ENCODE measurements at regions not wholly inside any gene's neighbourhood (a gene's known extent, or its start where the extent isn't known, plus 50 kb on each side); places are given as distances from the start of the nearest gene placed in this dataset.

GRCh38 chr7:26011039-26011696 is 140.8 kb upstream of the NFE2L3 start:
- DNase-seq: no peak

GRCh38 chr7:26013551-26014083 is 138.4 kb upstream of the NFE2L3 start:
- DNase-seq: peak; percentile 86 to 96

DNA sequence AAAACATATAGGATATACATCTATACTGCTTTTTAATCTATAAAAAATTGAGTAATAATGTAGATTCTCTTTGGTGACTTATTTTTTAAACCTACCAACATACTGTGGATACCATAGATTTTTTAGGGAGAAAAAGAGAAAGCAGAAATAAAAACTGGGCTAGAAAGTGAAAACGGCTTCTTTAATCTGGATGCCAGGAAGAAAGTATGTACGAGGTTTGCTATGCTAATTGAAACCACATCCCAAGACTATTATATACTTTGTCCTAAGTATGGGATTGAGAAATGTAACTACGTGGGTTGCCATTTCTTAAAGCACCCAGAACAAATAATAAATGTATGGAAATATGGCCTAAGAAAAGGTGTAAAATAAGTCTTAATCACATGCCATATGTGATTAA is 129.0 kb upstream of the NFE2L3 start:
- DNase-seq: no peak

GRCh38 chr7:26029911-26030310 is 122.1 kb upstream of the NFE2L3 start:
- no peak for DNase-seq

- no peak for DNase-seq
Observed at GRCh38 chr7:26034391-26034790, 117.6 kb upstream of the NFE2L3 start.

DNA sequence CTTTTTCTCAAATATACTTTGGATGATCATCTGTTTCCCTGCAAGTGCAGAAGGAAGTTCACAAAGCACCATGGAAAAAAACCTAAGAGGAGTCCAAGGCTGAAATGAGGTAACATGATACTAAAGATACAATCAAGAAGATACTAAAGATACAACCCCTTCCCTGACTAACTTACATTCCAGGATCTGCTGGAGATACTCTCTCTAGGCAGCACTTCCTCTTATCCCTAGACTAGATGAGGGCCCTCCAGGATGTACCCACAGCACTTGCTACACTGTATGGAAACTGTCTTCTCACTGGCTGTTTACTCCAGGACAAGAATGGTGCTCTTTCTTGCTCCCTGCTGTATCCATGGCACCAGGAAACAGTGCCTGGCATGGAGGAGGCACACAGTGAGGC is 116.4 kb upstream of the NFE2L3 start:
- no peak for DNase-seq

DNA sequence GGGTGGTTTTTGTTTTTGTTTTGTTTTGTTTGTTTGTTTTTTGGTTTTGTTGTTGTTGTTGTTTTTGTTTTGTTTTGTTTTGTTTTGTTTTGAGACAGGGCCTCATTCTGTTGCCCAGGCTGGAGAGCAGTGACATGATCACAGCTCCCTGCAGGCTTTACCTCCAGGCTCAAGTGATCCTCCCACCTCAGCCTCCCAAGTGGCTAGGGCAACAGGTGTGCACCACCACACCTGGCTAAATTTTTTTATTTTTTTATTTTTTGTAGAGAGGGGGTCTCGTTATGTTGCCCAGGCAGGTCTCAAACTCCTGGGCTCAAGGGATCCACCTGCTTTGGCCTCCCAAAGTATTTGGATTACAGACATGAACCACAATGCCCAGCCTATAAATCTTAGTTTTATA is 115.9 kb upstream of the NFE2L3 start:
- no peak for DNase-seq

DNA sequence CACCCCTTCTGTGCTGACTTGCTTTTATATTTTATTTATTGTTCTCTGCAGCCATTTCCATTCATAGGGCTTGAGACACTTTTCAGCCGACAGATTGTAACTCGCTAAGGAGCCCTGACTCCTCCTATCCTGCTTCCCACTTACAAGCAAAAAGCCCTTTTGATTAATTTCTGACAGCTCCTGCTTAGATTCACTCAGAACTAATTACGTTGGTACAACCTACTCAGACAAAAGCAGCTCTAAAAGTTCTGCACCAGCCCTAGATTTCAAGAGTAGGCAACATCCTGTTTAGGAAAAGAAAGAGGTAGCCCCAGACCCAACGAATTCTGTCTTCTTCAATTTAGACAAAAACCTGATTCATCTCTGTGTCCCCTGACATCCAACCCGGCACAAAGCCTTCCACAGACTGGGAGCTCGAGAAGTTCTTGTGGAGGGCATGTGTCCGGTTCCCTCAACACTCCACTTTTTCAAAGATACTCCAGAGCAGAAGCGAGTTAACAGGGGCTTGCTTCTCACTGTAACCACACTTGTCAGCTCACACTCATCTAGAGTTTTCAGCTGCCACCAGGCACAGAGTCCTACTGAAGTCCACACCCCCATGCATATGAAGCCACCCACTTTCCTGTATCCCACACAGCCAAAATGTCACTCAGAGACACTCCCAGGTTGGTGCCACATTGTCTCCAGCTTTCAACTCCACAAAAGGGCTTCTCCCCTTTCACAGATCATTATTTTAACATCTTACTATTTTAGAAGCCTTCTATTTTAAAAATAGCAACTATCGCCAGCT is 113.6 kb upstream of the NFE2L3 start:
- DNase-seq: no peak

DNA sequence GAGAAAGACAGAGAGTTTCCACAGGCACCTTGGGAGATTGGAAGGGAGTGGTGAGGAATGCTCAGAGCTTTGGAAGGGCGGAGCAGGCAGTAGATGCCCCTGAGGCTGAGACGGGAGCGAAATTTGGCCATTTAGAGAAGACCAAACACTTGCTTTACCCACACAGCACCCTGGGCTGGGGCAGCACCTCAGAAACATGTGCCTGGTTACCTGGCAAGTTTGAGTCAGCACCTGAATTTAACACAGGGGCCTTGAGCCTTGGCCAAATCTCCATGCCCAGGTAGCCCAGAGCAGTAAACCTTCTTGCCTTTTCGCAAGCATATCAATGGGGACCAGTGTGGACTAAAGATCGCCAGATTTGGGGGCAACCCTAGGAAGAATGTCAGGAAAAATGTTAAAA is 111.9 kb upstream of the NFE2L3 start:
- DNase-seq: no peak

DNA sequence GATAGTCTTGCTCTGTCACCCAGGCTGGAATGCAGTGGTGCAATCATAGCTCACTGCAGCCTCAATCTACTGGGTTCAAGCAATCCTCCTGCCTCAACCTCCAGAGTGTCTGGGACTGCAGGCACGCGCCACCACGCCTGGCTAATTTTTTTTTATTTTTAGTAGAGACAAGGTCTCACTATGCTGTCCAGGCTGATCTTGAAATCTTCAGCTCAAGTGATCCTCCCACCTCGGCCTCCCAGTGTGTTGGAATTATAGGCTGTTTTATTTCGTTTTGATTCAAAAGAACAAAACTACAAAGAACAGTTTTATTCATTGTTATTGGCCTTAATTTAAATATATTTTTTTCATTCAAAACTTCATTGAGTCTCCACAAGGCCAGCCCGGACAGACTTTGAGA is 109.8 kb upstream of the NFE2L3 start:
- no peak for DNase-seq

DNA sequence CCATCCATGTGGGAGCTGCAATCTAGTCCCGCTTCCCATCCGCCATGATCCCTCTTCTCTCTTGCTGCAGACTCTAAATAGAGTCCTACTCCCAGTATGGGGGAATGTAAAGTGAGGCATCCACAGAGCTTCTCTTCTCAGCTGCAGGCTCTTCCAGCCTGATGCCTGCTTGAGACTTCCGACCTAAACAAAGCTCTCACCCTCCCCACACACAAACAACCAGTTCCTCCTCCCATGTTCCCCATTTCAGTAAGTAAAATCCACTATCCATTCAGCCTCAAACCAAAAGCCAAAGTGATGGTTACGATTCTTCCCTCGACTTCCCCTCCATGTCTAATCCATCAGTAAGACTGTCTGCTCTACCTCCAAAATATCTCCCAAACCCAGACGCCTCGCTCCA is 108.2 kb upstream of the NFE2L3 start:
- no peak for DNase-seq

DNA sequence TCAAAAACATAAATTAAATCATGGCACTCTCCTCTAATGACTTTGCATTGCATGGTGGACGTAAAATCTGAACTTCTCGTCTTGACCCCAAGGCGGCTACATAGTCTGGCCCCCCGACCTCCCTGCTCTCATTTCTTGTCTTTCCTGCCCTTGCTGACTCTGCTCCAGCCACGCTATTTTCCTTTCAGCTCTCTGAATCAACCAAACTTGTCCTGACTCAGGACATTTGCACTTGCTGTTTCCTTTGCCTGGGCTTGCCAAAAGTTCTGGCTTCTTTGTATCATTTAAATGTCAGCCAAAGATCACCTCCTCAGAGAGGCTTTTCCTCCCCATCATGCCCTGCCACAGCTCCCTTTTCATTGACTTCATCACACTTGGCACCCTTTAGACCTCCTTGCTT is 107.7 kb upstream of the NFE2L3 start:
- DNase-seq: no peak

DNA sequence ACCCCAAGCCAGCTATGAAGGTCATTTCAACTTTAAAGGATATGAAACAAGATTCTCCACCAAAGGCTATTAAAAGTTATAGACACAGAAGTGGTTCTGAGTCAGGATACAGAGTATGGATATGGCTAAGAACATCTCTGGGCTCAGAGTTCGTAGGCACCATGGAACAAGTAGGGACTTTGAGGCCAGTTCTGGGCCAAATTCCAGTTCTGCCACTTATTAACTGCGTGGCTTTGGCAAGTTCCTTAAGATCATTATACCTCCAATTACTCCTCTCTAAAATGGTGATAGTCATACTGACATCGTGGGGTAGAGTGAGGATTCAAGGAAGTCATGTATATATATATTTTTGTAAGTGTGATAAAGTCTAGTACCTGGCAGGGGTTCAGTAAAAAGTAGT is 105.8 kb upstream of the NFE2L3 start:
- no peak for DNase-seq

- no peak for DNase-seq
Observed at GRCh38 chr7:26046878-26047277, 105.1 kb upstream of the NFE2L3 start.

GRCh38 chr7:26048663-26049062 is 103.3 kb upstream of the NFE2L3 start:
- DNase-seq: no peak

GRCh38 chr7:26049081-26049480 is 102.9 kb upstream of the NFE2L3 start:
- DNase-seq: no peak

- DNase-seq: no peak
Observed at GRCh38 chr7:26051021-26051420, 101.0 kb upstream of the NFE2L3 start.

- DNase-seq: no peak
Observed at GRCh38 chr7:26052706-26053105, 99.3 kb upstream of the NFE2L3 start.

DNA sequence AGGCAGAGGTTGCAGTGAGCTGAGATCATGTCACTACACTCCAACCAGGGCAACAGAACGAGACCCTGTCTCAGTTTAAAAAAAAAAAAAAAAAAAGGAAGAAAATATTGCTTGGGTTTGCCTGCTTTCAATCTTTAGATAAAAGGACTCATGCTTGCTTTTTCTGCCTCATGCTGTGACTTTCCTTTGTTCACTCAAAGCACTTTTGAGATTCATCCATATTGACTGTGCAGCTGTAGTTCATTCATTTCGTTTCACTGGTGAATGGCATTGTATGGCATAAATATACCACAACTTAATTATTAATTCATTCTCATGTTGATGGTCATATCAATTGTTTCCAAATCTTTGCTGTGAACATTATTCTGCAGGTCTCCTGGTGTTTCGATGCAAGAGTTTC is 97.6 kb upstream of the NFE2L3 start:
- no peak for DNase-seq

DNA sequence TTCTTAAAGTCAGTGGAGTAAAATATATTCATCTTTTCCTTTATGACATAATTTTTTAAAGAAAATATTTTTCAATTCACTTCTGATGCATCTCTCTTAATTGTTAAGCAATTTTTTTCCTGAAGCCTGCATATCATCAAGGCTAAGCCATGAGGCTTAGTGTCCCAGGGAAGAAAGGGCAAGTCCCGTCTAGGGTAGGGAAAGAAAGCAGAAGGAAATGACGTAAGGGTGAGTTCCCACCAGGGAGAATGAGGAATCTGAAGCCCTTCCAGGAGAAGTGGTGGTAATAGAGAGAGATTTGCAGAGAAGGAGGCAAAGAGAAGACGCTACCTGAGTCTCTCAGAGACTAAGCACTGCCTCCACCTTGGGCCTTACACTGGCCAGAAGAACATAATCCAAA is 96.8 kb upstream of the NFE2L3 start:
- DNase-seq: no peak

DNA sequence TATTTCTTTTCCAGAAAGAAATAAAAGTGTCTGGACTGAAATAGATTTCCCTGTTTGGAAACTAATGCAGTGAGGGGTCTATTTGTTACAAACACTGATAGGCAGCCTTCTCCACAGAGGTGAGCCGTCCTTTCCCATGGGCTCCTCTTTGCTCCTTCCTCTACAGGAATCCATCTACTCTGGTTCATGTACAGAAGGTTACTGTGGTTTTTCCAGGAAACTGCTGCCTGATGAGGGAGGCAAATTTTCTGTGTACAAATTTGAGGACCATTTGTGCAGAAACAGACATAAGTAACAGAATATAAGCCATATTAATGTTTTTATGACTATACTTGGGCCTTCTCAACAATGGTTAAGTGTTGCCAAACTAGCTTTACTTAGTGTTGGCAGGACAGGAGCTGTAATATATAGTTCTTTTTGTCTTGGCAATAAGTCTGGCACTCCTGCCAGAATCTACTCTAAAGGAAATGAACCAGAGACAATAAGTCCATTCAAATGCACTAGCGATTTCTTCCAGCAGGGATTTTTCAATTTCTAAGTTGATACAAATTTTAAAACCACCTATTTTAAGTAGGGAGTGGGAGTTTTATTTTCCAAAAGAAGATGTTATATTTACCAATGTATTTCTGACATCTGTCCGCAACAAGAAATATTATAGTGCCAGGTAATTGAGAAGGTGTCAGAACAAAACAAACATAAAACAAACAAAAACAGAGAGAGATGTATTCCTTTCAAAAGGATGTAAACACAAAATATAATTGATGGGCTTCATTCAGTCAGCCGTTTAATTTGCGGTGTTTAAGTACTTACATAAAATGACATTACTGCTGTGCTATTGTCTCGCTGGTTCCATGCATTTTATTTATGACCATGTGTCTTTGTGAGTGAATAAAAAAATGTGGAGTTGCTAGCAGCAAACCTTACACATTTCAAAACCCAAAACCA is 91.0 kb upstream of the NFE2L3 start:
- peak; percentile 41 to 50 for DNase-seq

GRCh38 chr7:26061678-26062603 is 90.1 kb upstream of the NFE2L3 start:
- DNase-seq: peak; percentile 47 to 73
